SK-N-MC (cell line): ENCODE measurements at regions not wholly inside any gene's neighbourhood (a gene's known extent, or its start where the extent isn't known, plus 50 kb on each side); places are given as distances from the start of the nearest gene placed in this dataset.

ENCODE experiments used
- EZH2 ChIP-seq: fragments of 200-600 bp; sonication (generic); IDR thresholded peaks from one replicate; pipeline ENCODE4 v1.6.1; 2017; ENCODE audit warnings: antibody characterized with exemption
- POLR2AphosphoS5 ChIP-seq: IDR thresholded peaks from 2 replicates; pipeline ENCODE4 v1.6.1; 2012; ENCODE audit warnings: mild to moderate bottlenecking, low read depth, low read length, borderline replicate concordance

- no peak for TF ChIP-seq EZH2
- no peak for TF ChIP-seq POLR2AphosphoS5
Observed at GRCh38 chr10:128796396-128796912, 670.2 kb upstream of the MKI67 start.
